ENCODE measurements at regions not wholly inside any gene's neighbourhood (a gene's known extent, or its start where the extent isn't known, plus 50 kb on each side); places are given as distances from the start of the nearest gene placed in this dataset.

DNA sequence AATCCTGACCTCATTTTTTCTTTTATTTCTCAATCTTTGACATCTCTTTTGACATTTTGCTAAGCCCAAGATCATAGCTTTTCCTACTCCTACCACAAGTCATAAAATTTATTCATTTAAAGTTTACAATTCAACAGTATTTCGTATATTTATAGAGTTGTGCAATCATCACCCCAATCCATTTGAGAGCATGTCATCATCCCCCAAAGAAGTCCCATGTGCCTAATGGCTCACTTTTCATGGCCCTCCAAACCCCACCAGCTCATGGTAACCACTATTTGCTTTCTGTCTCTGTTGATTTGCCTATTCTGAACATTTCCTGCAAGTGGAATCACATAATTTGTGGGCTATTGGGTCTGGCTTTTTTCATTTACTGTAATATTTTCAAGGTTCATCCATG lies 52.5 kb upstream of the GLI3 start:
- Histone ChIP-seq H3K27me3 (ENCODE audit: insufficient read depth) (peaks cover 7% of the 10 kb centered on the region; the same call in 1 of the 2 replicates), H3K9me3 (no peaks in the 10 kb centered on the region), H3K79me2 (ENCODE audit: insufficient read depth) (no peaks in the 10 kb centered on the region), H3K27ac (ENCODE audit: low read depth in 2 of 2, low read length in 1 of 2) (no peak overlapping the region), H3K9ac (no peak overlapping the region), H3F3A (replicated peaks; ENCODE audit: insufficient read depth) (no peaks in the 10 kb centered on the region), H3K4me2 (no peak overlapping the region), H4K20me1 (ENCODE audit: insufficient read depth) (no peaks in the 10 kb centered on the region), H3K4me1 (ENCODE audit: control insufficient read depth in 1 of 2, insufficient read depth in 2 of 2, low read depth in 1 of 2, low read length in 1 of 2) (no peaks in the 10 kb centered on the region), H2AFZ (ENCODE audit: low read depth) (no peak overlapping the region), H3K9me2 (no peaks in the 10 kb centered on the region; the same call in 1 of the 2 replicates), H3K4me3 (ENCODE audit: low read depth in 2 of 2, low read length in 1 of 2) (no peak overlapping the region), H3K36me3 (replicated peaks in 1 of 2; ENCODE audit: control insufficient read depth in 1 of 2, insufficient read depth in 2 of 2, low read length in 1 of 2) (no peaks in the 10 kb centered on the region)
- ChIA-PET POLR2A (no interaction called here), CTCF (no interaction called here)
- TF ChIP-seq RAD21 (IDR thresholded peaks at IDR 0.05; ENCODE audit: low read length) (no peak), NRF1 (IDR thresholded peaks at IDR 0.05; ENCODE audit: low read depth, low read length) (no peak), CHD2 (IDR thresholded peaks at IDR 0.05; ENCODE audit: low read length, partially characterized antibody) (no peak), GABPA (IDR thresholded peaks at IDR 0.05; ENCODE audit: low read depth) (no peak), SIN3A (IDR thresholded peaks at IDR 0.05; ENCODE audit: borderline replicate concordance, low read depth, low read length) (no peak), RXRA (IDR thresholded peaks at IDR 0.05; ENCODE audit: borderline replicate concordance, low read depth) (no peak), YY1 (IDR thresholded peaks at IDR 0.05; ENCODE audit: low read depth) (no peak), NFIC (IDR thresholded peaks at IDR 0.05; ENCODE audit: borderline replicate concordance) (no peak), EP300 (IDR thresholded peaks at IDR 0.05; ENCODE audit: borderline replicate concordance in 1 of 2, low read depth in 1 of 2, low read length in 1 of 2) (no peak), FOXJ3 (CRISPR knock-in tag; IDR thresholded peaks at IDR 0.05) (no peak), GATA2 (CRISPR knock-in tag; IDR thresholded peaks at IDR 0.05) (no peak), EZH2phosphoT487 (IDR thresholded peaks at IDR 0.05; ENCODE audit: borderline replicate concordance, low read depth) (no peak), FOSL2 (IDR thresholded peaks at IDR 0.05; ENCODE audit: borderline replicate concordance, low read depth) (no peak), RFX5 (IDR thresholded peaks at IDR 0.05; ENCODE audit: low read length) (no peak)
- TF ChIP-seq, protein P1, sequence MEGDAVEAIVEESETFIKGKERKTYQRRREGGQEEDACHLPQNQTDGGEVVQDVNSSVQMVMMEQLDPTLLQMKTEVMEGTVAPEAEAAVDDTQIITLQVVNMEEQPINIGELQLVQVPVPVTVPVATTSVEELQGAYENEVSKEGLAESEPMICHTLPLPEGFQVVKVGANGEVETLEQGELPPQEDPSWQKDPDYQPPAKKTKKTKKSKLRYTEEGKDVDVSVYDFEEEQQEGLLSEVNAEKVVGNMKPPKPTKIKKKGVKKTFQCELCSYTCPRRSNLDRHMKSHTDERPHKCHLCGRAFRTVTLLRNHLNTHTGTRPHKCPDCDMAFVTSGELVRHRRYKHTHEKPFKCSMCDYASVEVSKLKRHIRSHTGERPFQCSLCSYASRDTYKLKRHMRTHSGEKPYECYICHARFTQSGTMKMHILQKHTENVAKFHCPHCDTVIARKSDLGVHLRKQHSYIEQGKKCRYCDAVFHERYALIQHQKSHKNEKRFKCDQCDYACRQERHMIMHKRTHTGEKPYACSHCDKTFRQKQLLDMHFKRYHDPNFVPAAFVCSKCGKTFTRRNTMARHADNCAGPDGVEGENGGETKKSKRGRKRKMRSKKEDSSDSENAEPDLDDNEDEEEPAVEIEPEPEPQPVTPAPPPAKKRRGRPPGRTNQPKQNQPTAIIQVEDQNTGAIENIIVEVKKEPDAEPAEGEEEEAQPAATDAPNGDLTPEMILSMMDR (IDR thresholded peaks at IDR 0.05), result no peak
- TF ChIP-seq, protein P2, sequence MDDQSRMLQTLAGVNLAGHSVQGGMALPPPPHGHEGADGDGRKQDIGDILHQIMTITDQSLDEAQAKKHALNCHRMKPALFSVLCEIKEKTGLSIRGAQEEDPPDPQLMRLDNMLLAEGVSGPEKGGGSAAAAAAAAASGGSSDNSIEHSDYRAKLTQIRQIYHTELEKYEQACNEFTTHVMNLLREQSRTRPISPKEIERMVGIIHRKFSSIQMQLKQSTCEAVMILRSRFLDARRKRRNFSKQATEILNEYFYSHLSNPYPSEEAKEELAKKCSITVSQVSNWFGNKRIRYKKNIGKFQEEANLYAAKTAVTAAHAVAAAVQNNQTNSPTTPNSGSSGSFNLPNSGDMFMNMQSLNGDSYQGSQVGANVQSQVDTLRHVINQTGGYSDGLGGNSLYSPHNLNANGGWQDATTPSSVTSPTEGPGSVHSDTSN (IDR thresholded peaks at IDR 0.05), result no peak
- TF ChIP-seq, protein P3, sequence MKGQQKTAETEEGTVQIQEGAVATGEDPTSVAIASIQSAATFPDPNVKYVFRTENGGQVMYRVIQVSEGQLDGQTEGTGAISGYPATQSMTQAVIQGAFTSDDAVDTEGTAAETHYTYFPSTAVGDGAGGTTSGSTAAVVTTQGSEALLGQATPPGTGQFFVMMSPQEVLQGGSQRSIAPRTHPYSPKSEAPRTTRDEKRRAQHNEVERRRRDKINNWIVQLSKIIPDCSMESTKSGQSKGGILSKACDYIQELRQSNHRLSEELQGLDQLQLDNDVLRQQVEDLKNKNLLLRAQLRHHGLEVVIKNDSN (IDR thresholded peaks at IDR 0.05; ENCODE audit: borderline replicate concordance, low read depth), result no peak
- TF ChIP-seq, protein P4, sequence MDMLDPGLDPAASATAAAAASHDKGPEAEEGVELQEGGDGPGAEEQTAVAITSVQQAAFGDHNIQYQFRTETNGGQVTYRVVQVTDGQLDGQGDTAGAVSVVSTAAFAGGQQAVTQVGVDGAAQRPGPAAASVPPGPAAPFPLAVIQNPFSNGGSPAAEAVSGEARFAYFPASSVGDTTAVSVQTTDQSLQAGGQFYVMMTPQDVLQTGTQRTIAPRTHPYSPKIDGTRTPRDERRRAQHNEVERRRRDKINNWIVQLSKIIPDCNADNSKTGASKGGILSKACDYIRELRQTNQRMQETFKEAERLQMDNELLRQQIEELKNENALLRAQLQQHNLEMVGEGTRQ (IDR thresholded peaks at IDR 0.05; ENCODE audit: borderline replicate concordance, low read depth, low read length), result no peak
- DNase-seq, result no peak
- WGBS (ENCODE audit: low lambda C conversion rate), result 7% methylated on average over 1 of the region's 1 CpG

Measured in SK-N-SH (cell line).